ENCODE measurements at regions not wholly inside any gene's neighbourhood (a gene's known extent, or its start where the extent isn't known, plus 50 kb on each side); places are given as distances from the start of the nearest gene placed in this dataset.

- no peak overlapping the region for H3K27ac ChIP-seq (ENCODE audit: poor library complexity, severe bottlenecking)
- TF ChIP-seq CTCF (IDR thresholded peaks at IDR 0.05; ENCODE audit: poor library complexity, severe bottlenecking) = no peak
- no peak for ATAC-seq (ENCODE audit: low read depth)
- H3K4me1 ChIP-seq (ENCODE audit: insufficient read depth, poor library complexity, severe bottlenecking) = no peaks in the 10 kb centered on the region
- DNase-seq (ENCODE audit: low spot score) = no peak
- H3K36me3 ChIP-seq (ENCODE audit: low read depth) = no peaks in the 10 kb centered on the region
- H3K9me3 ChIP-seq (ENCODE audit: severe bottlenecking) = no peaks in the 10 kb centered on the region
- H3K4me3 ChIP-seq (ENCODE audit: severe bottlenecking) = no peak overlapping the region
- no peaks in the 10 kb centered on the region for H3K27me3 ChIP-seq (ENCODE audit: insufficient read depth, poor library complexity, severe bottlenecking)
Observed at GRCh38 chr5:60374409-60374808, 325.6 kb downstream of the DEPDC1B start.

GRCh38 chr5:60372786-60373185, 327.2 kb downstream of the DEPDC1B start:
- H3K27ac ChIP-seq (ENCODE audit: poor library complexity, severe bottlenecking) = no peak overlapping the region
- no peaks in the 10 kb centered on the region for H3K27me3 ChIP-seq (ENCODE audit: insufficient read depth, poor library complexity, severe bottlenecking)
- no peaks in the 10 kb centered on the region for H3K9me3 ChIP-seq (ENCODE audit: severe bottlenecking)
- H3K4me1 ChIP-seq (ENCODE audit: insufficient read depth, poor library complexity, severe bottlenecking) = no peaks in the 10 kb centered on the region
- no peaks in the 10 kb centered on the region for H3K36me3 ChIP-seq (ENCODE audit: low read depth)
- ATAC-seq (ENCODE audit: low read depth) = no peak
- no peak for TF ChIP-seq CTCF (IDR thresholded peaks at IDR 0.05; ENCODE audit: poor library complexity, severe bottlenecking)
- DNase-seq (ENCODE audit: low spot score) = no peak
- no peak overlapping the region for H3K4me3 ChIP-seq (ENCODE audit: severe bottlenecking)

GRCh38 chr5:60371065-60371464, 328.9 kb downstream of the DEPDC1B start:
- H3K27me3 ChIP-seq (ENCODE audit: insufficient read depth, poor library complexity, severe bottlenecking) = no peaks in the 10 kb centered on the region
- H3K27ac ChIP-seq (ENCODE audit: poor library complexity, severe bottlenecking) = no peak overlapping the region
- H3K4me3 ChIP-seq (ENCODE audit: severe bottlenecking) = no peak overlapping the region
- DNase-seq (ENCODE audit: low spot score) (no peak), ATAC-seq (ENCODE audit: low read depth) (no peak)
- no peak for TF ChIP-seq CTCF (IDR thresholded peaks at IDR 0.05; ENCODE audit: poor library complexity, severe bottlenecking)
- no peaks in the 10 kb centered on the region for H3K9me3 ChIP-seq (ENCODE audit: severe bottlenecking)
- H3K4me1 ChIP-seq (ENCODE audit: insufficient read depth, poor library complexity, severe bottlenecking) = no peaks in the 10 kb centered on the region
- H3K36me3 ChIP-seq (ENCODE audit: low read depth) = no peaks in the 10 kb centered on the region

- no peaks in the 10 kb centered on the region for H3K9me3 ChIP-seq (ENCODE audit: severe bottlenecking)
- no peak for TF ChIP-seq CTCF (IDR thresholded peaks at IDR 0.05; ENCODE audit: poor library complexity, severe bottlenecking)
- H3K4me3 ChIP-seq (ENCODE audit: severe bottlenecking) = no peak overlapping the region
- no peak overlapping the region for H3K27ac ChIP-seq (ENCODE audit: poor library complexity, severe bottlenecking)
- H3K27me3 ChIP-seq (ENCODE audit: insufficient read depth, poor library complexity, severe bottlenecking) = no peaks in the 10 kb centered on the region
- DNase-seq (ENCODE audit: low spot score) (no peak), ATAC-seq (ENCODE audit: low read depth) (no peak)
- H3K4me1 ChIP-seq (ENCODE audit: insufficient read depth, poor library complexity, severe bottlenecking) = no peaks in the 10 kb centered on the region
- no peaks in the 10 kb centered on the region for H3K36me3 ChIP-seq (ENCODE audit: low read depth)
Observed at GRCh38 chr5:60370508-60370907, 329.5 kb downstream of the DEPDC1B start.

- Histone ChIP-seq H3K4me3 (ENCODE audit: severe bottlenecking) (no peak overlapping the region), H3K4me1 (ENCODE audit: insufficient read depth, poor library complexity, severe bottlenecking) (no peaks in the 10 kb centered on the region), H3K27ac (ENCODE audit: poor library complexity, severe bottlenecking) (no peak overlapping the region), H3K27me3 (ENCODE audit: insufficient read depth, poor library complexity, severe bottlenecking) (no peaks in the 10 kb centered on the region), H3K9me3 (ENCODE audit: severe bottlenecking) (no peaks in the 10 kb centered on the region), H3K36me3 (ENCODE audit: low read depth) (no peaks in the 10 kb centered on the region)
- DNase-seq (ENCODE audit: low spot score) (no peak), ATAC-seq (ENCODE audit: low read depth) (no peak)
- no peak for TF ChIP-seq CTCF (IDR thresholded peaks at IDR 0.05; ENCODE audit: poor library complexity, severe bottlenecking)
Observed at GRCh38 chr5:60369391-60369790, 330.6 kb downstream of the DEPDC1B start.

All from RWPE2 (cell line).